Glutamatergic neuron (in vitro differentiated cells): ENCODE measurements at regions not wholly inside any gene's neighbourhood (a gene's known extent, or its start where the extent isn't known, plus 50 kb on each side); places are given as distances from the start of the nearest gene placed in this dataset.

Experiments used
- DNase-seq: peaks from one replicate; pipeline ENCODE4 v3.0.0; 2022
- H3K27ac Mint-ChIP-seq: one replicate; pipeline ENCODE4 v1.8.0; 2020; ENCODE audit warnings: mild to moderate bottlenecking, mixed read lengths, inconsistent platforms; ENCODE audit not compliant: unreplicated experiment
- H3K27me3 Mint-ChIP-seq: one replicate; pipeline ENCODE4 v1.8.0; 2020; ENCODE audit warnings: mild to moderate bottlenecking, moderate library complexity, mixed read lengths, inconsistent platforms; ENCODE audit not compliant: unreplicated experiment
- H3K36me3 Mint-ChIP-seq: one replicate; pipeline ENCODE4 v1.8.0; 2020; ENCODE audit warnings: mild to moderate bottlenecking, mixed read lengths, inconsistent platforms; ENCODE audit not compliant: unreplicated experiment
- H3K4me1 Mint-ChIP-seq: one replicate; pipeline ENCODE4 v1.8.0; 2020; ENCODE audit warnings: mild to moderate bottlenecking, low read depth, mixed read lengths, inconsistent platforms; ENCODE audit not compliant: unreplicated experiment
- H3K4me3 Mint-ChIP-seq: one replicate; pipeline ENCODE4 v1.8.0; 2020; ENCODE audit warnings: mild to moderate bottlenecking, mixed read lengths, inconsistent platforms; ENCODE audit not compliant: unreplicated experiment
- H3K9me3 Mint-ChIP-seq: one replicate; pipeline ENCODE4 v1.8.0; 2020; ENCODE audit warnings: mild to moderate bottlenecking, moderate library complexity, mixed read lengths, inconsistent platforms; ENCODE audit not compliant: unreplicated experiment
- CTCF ChIP-seq: fragments of 200-600 bp; sonication (generic); IDR thresholded peaks from one replicate; pipeline ENCODE4 v1.5.0; 2021; ENCODE audit not compliant: partially characterized antibody, unreplicated experiment

DNA sequence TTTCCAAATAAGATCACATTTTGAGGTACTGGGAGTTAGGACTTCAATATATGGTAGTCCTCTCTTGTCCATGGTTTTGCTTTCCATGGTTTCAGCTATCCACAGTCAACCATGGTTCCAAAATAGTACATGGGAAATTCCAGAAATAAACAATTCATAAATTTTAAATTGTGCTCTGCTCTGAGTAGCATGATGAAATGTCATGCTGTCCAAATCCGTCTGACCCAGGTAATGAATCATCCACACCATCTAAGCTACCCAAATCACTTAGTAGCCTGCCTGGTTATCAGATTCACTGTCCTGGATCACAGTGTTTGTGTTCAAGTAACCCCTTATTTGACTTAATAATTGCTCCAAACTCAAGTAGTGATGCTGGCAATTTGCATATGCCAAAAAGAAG lies 197.9 kb downstream of the TMTC3 start:
- Mint-ChIP-seq H3K4me3 (no peak overlapping the region), H3K27ac (no peak overlapping the region)
- no peak for TF ChIP-seq CTCF

GRCh38 chr12:88342251-88342806 lies 200.2 kb downstream of the TMTC3 start:
- Mint-ChIP-seq H3K36me3 (no peaks in the 10 kb centered on the region), H3K4me3 (no peak overlapping the region), H3K27ac (no peak overlapping the region), H3K9me3 (no peaks in the 10 kb centered on the region), H3K4me1 (no peaks in the 10 kb centered on the region), H3K27me3 (no peaks in the 10 kb centered on the region)
- no peak for DNase-seq
- TF ChIP-seq CTCF: no peak

More for the DNA sequence above, 197.9 kb downstream of the TMTC3 start:
- no peak for DNase-seq
- no peaks in the 10 kb centered on the region for H3K36me3 Mint-ChIP-seq
- no peaks in the 10 kb centered on the region for H3K27me3 Mint-ChIP-seq
- no peaks in the 10 kb centered on the region for H3K4me1 Mint-ChIP-seq
- H3K9me3 Mint-ChIP-seq: no peaks in the 10 kb centered on the region

GRCh38 chr12:88351146-88351545 lies 209.0 kb downstream of the TMTC3 start:
- H3K27me3 Mint-ChIP-seq: no peaks in the 10 kb centered on the region
- no peaks in the 10 kb centered on the region for H3K9me3 Mint-ChIP-seq
- no peaks in the 10 kb centered on the region for H3K4me1 Mint-ChIP-seq
- H3K4me3 Mint-ChIP-seq: no peak overlapping the region
- DNase-seq: no peak
- no peaks in the 10 kb centered on the region for H3K36me3 Mint-ChIP-seq
- H3K27ac Mint-ChIP-seq: no peak overlapping the region
- no peak for TF ChIP-seq CTCF

DNA sequence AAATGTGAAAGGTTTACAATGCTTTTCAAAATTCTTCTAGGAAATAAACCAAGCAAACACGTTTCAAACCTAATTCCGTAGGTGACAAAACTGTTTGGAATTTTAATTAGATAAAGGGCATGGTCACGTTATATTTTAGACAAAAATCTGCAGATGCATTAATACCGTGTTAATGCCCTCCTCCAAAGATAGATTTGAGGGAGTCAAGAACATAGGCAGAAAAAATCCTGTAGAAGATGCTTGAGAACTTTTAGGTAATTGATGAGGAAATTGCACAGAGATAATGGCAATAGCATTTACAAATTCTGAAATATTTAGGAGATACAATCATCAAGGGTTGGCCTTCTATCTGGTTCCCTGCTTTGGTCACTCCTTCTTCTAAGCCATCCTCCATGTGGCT lies 212.6 kb downstream of the TMTC3 start:
- DNase-seq: no peak
- H3K9me3 Mint-ChIP-seq: no peaks in the 10 kb centered on the region
- H3K27me3 Mint-ChIP-seq: no peaks in the 10 kb centered on the region
- H3K4me3 Mint-ChIP-seq: no peak overlapping the region
- H3K4me1 Mint-ChIP-seq: no peaks in the 10 kb centered on the region
- no peaks in the 10 kb centered on the region for H3K36me3 Mint-ChIP-seq
- TF ChIP-seq CTCF: no peak
- no peak overlapping the region for H3K27ac Mint-ChIP-seq

DNA sequence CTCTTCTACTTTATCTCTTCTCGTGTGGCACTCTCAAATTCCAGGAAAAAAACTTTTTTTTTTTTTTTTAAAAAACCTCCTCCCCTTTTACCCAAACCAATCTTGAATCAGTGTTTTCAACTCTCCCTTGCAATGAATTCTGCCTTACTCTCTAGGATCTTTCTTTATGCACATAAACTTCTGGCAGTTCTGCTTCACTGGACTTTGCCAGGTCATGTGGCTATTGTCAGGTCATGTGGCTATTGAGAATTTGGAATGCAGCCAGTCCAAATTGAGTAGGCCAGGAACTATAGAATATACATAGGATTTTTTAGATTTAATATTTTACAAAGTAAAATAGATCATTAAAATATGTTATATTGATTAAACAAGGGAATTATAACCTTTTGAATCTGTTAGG lies 218.2 kb downstream of the TMTC3 start:
- TF ChIP-seq CTCF: no peak
- no peak for DNase-seq
- no peak overlapping the region for H3K4me3 Mint-ChIP-seq
- no peaks in the 10 kb centered on the region for H3K36me3 Mint-ChIP-seq
- no peaks in the 10 kb centered on the region for H3K4me1 Mint-ChIP-seq
- H3K9me3 Mint-ChIP-seq: no peaks in the 10 kb centered on the region
- no peak overlapping the region for H3K27ac Mint-ChIP-seq
- H3K27me3 Mint-ChIP-seq: peaks cover 1% of the 10 kb centered on the region
